ENCODE measurements at regions not wholly inside any gene's neighbourhood (a gene's known extent, or its start where the extent isn't known, plus 50 kb on each side); places are given as distances from the start of the nearest gene placed in this dataset.

DNA sequence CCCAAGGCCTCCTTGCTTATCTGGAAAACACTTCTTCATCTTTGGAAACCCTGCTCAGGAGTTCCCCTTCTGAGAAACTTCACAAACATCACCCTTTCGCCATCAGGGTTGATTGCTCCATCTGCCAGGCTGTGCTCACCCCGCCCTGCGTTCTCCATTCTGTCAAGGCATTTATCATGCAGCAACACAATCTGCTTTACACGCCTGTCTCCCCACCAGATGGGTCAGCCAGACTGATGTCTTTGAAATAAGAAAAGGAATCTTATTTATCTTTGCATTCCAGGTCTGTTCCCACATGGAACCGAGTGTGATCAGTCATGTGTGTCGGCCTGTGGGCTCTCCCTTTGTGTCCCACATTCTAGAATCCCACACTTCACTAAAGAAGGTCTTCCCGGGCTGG is 110.0 kb upstream of the ARL4C start:
- Histone ChIP-seq H3K9me3 (ENCODE audit: insufficient read depth, low read length) (no peaks in the 10 kb centered on the region), H3K9ac (ENCODE audit: insufficient read length, low read depth) (no peak overlapping the region)

DNA sequence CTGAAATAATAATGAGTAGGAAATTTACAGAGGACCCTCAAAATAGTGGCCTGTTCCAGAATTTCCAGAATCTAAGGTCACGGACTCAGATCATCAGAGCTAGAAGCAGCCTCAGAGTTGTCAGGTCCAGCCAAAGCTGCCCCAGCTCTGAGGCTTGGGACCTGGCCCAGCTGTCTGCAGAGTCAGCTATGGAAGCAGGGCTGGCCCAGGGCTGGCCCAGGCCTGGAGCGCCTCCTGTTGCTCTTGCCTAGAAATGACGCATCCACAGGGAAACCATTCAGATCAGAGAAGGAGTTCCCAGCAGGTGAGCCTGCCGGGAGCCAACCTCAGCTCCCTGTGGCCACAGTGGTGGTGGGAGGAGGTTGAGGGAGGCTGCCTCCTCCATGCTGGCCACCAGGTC is 106.7 kb upstream of the ARL4C start:
- no peak for DNase-seq (ENCODE audit: low read depth, low spot score)
- H3K27me3 ChIP-seq (ENCODE audit: insufficient read depth, insufficient read length), result no peaks in the 10 kb centered on the region
- H3K9ac ChIP-seq (ENCODE audit: insufficient read length, low read depth), result no peak overlapping the region
- H3K9me3 ChIP-seq (ENCODE audit: insufficient read depth, low read length), result peaks cover 7% of the 10 kb centered on the region
- H3K4me3 ChIP-seq (ENCODE audit: insufficient read length, low read depth), result no peak overlapping the region
- H3K4me1 ChIP-seq (ENCODE audit: insufficient read depth, insufficient read length), result no peaks in the 10 kb centered on the region
- no peaks in the 10 kb centered on the region for H3K36me3 ChIP-seq (ENCODE audit: insufficient read depth, insufficient read length, low read length)
- no peak for TF ChIP-seq SUZ12 (IDR thresholded peaks at IDR 0.05; ENCODE audit: extremely low read depth, insufficient read depth, insufficient read length)
- TF ChIP-seq ZNF274 (IDR thresholded peaks at IDR 0.05; ENCODE audit: low read depth, low read length), result no peak
- no peak for TF ChIP-seq YY1 (IDR thresholded peaks at IDR 0.05; ENCODE audit: insufficient read depth, insufficient read length)

More for the DNA sequence above, 110.0 kb upstream of the ARL4C start:
- Histone ChIP-seq H3K36me3 (ENCODE audit: insufficient read depth, insufficient read length, low read length) (no peaks in the 10 kb centered on the region), H3K4me3 (ENCODE audit: insufficient read length, low read depth) (no peak overlapping the region), H3K4me1 (ENCODE audit: insufficient read depth, insufficient read length) (no peaks in the 10 kb centered on the region), H3K27me3 (ENCODE audit: insufficient read depth, insufficient read length) (no peaks in the 10 kb centered on the region)
- no peak for DNase-seq (ENCODE audit: low read depth, low spot score)
- TF ChIP-seq YY1 (IDR thresholded peaks at IDR 0.05; ENCODE audit: insufficient read depth, insufficient read length) (no peak), SUZ12 (IDR thresholded peaks at IDR 0.05; ENCODE audit: extremely low read depth, insufficient read depth, insufficient read length) (no peak), ZNF274 (IDR thresholded peaks at IDR 0.05; ENCODE audit: low read depth, low read length) (no peak)

DNA sequence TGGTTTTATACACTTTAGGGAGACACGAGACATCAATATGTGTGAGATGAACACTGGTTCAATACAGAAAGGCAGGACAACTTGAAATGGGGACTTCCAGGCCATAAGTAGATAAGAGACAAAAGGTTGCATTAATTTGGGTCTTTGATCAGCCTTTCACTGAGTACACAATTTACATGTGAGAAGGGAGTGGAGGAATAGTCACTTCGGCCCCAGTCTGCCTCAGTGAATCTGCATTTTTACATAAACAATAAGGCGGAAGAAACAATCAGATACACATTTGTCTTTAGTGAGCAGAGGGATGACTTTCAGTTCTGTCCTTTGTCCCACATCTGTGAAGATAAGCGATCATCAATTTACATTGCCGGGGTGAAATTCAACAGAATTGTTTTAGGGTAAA is 104.3 kb upstream of the ARL4C start:
- DNase-seq (ENCODE audit: low read depth, low spot score), result no peak
- TF ChIP-seq SUZ12 (IDR thresholded peaks at IDR 0.05; ENCODE audit: extremely low read depth, insufficient read depth, insufficient read length) (no peak), YY1 (IDR thresholded peaks at IDR 0.05; ENCODE audit: insufficient read depth, insufficient read length) (no peak), ZNF274 (IDR thresholded peaks at IDR 0.05; ENCODE audit: low read depth, low read length) (no peak)
- Histone ChIP-seq H3K27me3 (ENCODE audit: insufficient read depth, insufficient read length) (no peaks in the 10 kb centered on the region), H3K4me1 (ENCODE audit: insufficient read depth, insufficient read length) (peaks cover 6% of the 10 kb centered on the region), H3K9ac (ENCODE audit: insufficient read length, low read depth) (no peak overlapping the region), H3K36me3 (ENCODE audit: insufficient read depth, insufficient read length, low read length) (no peaks in the 10 kb centered on the region), H3K4me3 (ENCODE audit: insufficient read length, low read depth) (no peak overlapping the region), H3K9me3 (ENCODE audit: insufficient read depth, low read length) (peaks cover 7% of the 10 kb centered on the region)

DNA sequence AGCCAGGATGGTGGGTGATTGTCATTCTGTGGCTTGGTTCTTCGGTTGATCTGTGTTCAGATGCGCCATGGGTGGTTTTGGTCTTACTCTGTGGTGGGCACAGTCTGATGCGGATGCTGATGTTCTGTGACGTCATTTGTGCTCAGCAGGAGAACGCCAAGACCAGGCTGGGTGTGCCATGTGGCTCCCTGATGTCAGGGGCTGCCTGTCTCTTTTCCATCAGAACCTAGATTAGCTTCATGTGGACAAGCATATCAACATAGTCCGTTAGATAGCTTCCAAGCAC is 100.6 kb upstream of the ARL4C start:
- Histone ChIP-seq H3K9ac (ENCODE audit: insufficient read length, low read depth) (no peak overlapping the region), H3K36me3 (ENCODE audit: insufficient read depth, insufficient read length, low read length) (no peaks in the 10 kb centered on the region), H3K4me1 (ENCODE audit: insufficient read depth, insufficient read length) (peaks cover 6% of the 10 kb centered on the region), H3K27me3 (ENCODE audit: insufficient read depth, insufficient read length) (no peaks in the 10 kb centered on the region), H3K4me3 (ENCODE audit: insufficient read length, low read depth) (no peak overlapping the region), H3K9me3 (ENCODE audit: insufficient read depth, low read length) (peaks cover 21% of the 10 kb centered on the region)
- TF ChIP-seq YY1 (IDR thresholded peaks at IDR 0.05; ENCODE audit: insufficient read depth, insufficient read length) (no peak), ZNF274 (IDR thresholded peaks at IDR 0.05; ENCODE audit: low read depth, low read length) (no peak), SUZ12 (IDR thresholded peaks at IDR 0.05; ENCODE audit: extremely low read depth, insufficient read depth, insufficient read length) (no peak)
- no peak for DNase-seq (ENCODE audit: low read depth, low spot score)

DNA sequence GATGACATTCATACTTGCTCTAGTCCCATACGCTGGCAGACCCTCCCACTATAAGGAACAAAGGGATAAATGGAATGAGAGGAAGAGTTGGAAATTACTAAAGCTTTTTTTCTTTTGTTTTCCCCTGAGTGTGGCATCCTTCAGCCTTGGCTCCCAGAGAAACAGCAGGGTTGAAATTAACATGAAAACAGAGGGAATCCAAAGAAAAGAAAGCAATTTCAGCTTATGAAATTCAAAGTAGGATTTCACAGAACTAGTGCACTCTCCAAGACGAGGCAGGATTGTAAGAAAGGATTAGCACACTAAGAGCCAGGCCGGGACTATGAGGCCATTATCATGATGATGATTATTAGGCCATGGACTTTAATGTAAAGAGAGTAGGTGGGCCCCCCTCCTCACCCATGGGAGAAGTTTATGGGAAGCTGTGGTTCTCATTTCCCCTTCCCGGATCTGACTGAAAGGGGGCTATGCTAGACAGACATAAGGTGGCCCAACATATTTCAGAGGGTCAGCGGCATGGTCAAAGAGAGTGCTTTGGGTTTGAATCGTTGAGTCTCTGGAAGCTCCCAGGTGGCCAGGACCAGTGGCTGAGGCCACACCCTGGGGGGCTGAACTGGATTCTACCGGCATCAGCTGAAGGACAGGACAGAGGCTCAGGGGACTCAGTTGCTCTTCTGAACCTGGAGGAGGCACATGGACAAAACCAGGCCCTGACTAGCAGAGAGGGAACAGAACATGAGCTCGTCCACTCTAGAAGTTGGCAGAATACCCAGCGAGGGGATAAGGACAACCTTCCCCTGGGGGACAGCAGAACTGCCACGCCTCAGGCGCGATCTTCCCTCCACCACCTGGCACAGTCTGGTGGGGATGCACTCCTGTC is 100.1 kb upstream of the ARL4C start:
- Histone ChIP-seq H3K27me3 (ENCODE audit: insufficient read depth, insufficient read length) (no peaks in the 10 kb centered on the region), H3K4me3 (ENCODE audit: insufficient read length, low read depth) (no peak overlapping the region), H3K4me1 (ENCODE audit: insufficient read depth, insufficient read length) (peaks cover 6% of the 10 kb centered on the region), H3K9me3 (ENCODE audit: insufficient read depth, low read length) (peaks cover 21% of the 10 kb centered on the region), H3K36me3 (ENCODE audit: insufficient read depth, insufficient read length, low read length) (no peaks in the 10 kb centered on the region), H3K9ac (ENCODE audit: insufficient read length, low read depth) (no peak overlapping the region)
- TF ChIP-seq SUZ12 (IDR thresholded peaks at IDR 0.05; ENCODE audit: extremely low read depth, insufficient read depth, insufficient read length) (no peak), ZNF274 (IDR thresholded peaks at IDR 0.05; ENCODE audit: low read depth, low read length) (no peak), YY1 (IDR thresholded peaks at IDR 0.05; ENCODE audit: insufficient read depth, insufficient read length) (no peak)
- peak; percentile 83 for DNase-seq (ENCODE audit: low read depth, low spot score)

DNA sequence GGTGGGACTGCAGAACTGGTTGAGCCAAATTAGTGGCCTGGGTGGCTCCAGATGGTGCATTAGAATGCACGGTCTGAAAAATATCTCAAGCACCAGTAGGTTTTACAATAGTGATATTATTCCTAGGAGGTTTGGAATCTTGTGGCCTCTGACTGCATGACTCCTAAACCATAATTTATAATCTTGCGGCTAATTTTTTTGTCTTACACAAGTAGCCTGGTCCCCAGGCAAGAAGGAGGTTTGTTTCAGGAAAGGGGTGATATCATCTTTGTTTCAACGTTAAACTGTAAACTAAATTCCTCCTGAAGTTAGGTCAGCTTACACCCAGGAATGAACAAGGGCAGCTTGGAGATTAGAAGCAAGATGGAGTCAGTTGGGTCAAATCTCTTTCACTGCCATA is 98.9 kb upstream of the ARL4C start:
- TF ChIP-seq SUZ12 (IDR thresholded peaks at IDR 0.05; ENCODE audit: extremely low read depth, insufficient read depth, insufficient read length) (no peak), ZNF274 (IDR thresholded peaks at IDR 0.05; ENCODE audit: low read depth, low read length) (no peak), YY1 (IDR thresholded peaks at IDR 0.05; ENCODE audit: insufficient read depth, insufficient read length) (no peak)
- no peak for DNase-seq (ENCODE audit: low read depth, low spot score)
- H3K4me3 ChIP-seq (ENCODE audit: insufficient read length, low read depth), result no peak overlapping the region
- peaks cover 6% of the 10 kb centered on the region for H3K4me1 ChIP-seq (ENCODE audit: insufficient read depth, insufficient read length)
- H3K9ac ChIP-seq (ENCODE audit: insufficient read length, low read depth), result no peak overlapping the region
- no peaks in the 10 kb centered on the region for H3K27me3 ChIP-seq (ENCODE audit: insufficient read depth, insufficient read length)
- peaks cover 21% of the 10 kb centered on the region for H3K9me3 ChIP-seq (ENCODE audit: insufficient read depth, low read length)
- H3K36me3 ChIP-seq (ENCODE audit: insufficient read depth, insufficient read length, low read length), result no peaks in the 10 kb centered on the region

DNA sequence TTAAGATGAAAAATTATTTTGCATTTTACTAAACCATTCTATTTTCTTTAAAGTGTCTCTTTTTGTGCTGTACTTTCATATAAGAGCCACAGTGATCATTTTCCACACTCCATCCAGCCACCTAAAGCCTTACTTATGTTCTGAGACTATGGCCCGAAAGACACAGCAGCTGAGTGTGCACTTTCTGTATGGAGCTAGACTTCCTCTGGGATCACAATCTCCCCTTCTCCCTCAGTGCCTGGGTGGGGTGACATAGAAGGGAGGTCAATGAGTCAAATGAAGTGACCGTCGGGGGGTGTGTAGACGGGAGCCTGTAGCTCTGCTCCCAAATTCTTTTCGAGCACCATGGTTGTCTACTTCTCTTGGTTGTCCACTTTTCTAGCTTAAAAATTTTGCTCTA is 97.8 kb upstream of the ARL4C start:
- Histone ChIP-seq H3K4me1 (ENCODE audit: insufficient read depth, insufficient read length) (peaks cover 6% of the 10 kb centered on the region), H3K36me3 (ENCODE audit: insufficient read depth, insufficient read length, low read length) (no peaks in the 10 kb centered on the region), H3K9ac (ENCODE audit: insufficient read length, low read depth) (no peak overlapping the region), H3K4me3 (ENCODE audit: insufficient read length, low read depth) (no peak overlapping the region), H3K27me3 (ENCODE audit: insufficient read depth, insufficient read length) (no peaks in the 10 kb centered on the region), H3K9me3 (ENCODE audit: insufficient read depth, low read length) (peaks cover 14% of the 10 kb centered on the region; the same call in 1 of the 2 replicates)
- TF ChIP-seq ZNF274 (IDR thresholded peaks at IDR 0.05; ENCODE audit: low read depth, low read length), result no peak
- no peak for TF ChIP-seq YY1 (IDR thresholded peaks at IDR 0.05; ENCODE audit: insufficient read depth, insufficient read length)
- TF ChIP-seq SUZ12 (IDR thresholded peaks at IDR 0.05; ENCODE audit: extremely low read depth, insufficient read depth, insufficient read length), result no peak
- DNase-seq (ENCODE audit: low read depth, low spot score), result no peak

All from NT2/D1 (cell line).